Hepatocyte (in vitro differentiated cells): ENCODE measurements at regions not wholly inside any gene's neighbourhood (a gene's known extent, or its start where the extent isn't known, plus 50 kb on each side); places are given as distances from the start of the nearest gene placed in this dataset.
A peak's percentile ranks its signal among the peaks of the same experiment; 100 is the strongest.

Source experiments
- DNase-seq: peaks from one replicate; pipeline ENCODE4 v3.0.0-alpha.2; 2016; ENCODE audit warnings: low spot score
- H2AFZ ChIP-seq: fragments of 200-600 bp; sonication (generic); 2 replicates; pipeline ENCODE4 v1.6.0; 2016; ENCODE audit warnings: antibody characterized with exemption, mild to moderate bottlenecking
- H3K27ac ChIP-seq: fragments of 200-600 bp; sonication (generic); 2 replicates; pipeline ENCODE4 v1.5.1; 2016; ENCODE audit warnings: mild to moderate bottlenecking
- H3K27me3 ChIP-seq: fragments of 200-600 bp; sonication (generic); 2 replicates; pipeline ENCODE4 v1.6.1; 2016
- H3K36me3 ChIP-seq: fragments of 200-600 bp; sonication (generic); replicated peaks from 2 replicates; pipeline ENCODE4 v1.5.1; 2016; ENCODE audit warnings: low read depth; ENCODE audit not compliant: insufficient read depth
- H3K4me1 ChIP-seq: fragments of 200-600 bp; sonication (generic); 2 replicates; pipeline ENCODE4 v1.5.1; 2016; ENCODE audit warnings: mild to moderate bottlenecking, moderate library complexity; ENCODE audit not compliant: insufficient read depth
- H3K4me2 ChIP-seq: fragments of 200-600 bp; sonication (generic); 2 replicates; pipeline ENCODE4 v1.6.0; 2016
- H3K4me3 ChIP-seq: fragments of 200-600 bp; sonication (generic); 2 replicates; pipeline ENCODE4 v1.5.1; 2016; ENCODE audit warnings: mild to moderate bottlenecking
- H3K79me2 ChIP-seq: fragments of 200-600 bp; sonication (generic); 2 replicates; pipeline ENCODE4 v1.6.0; 2017; ENCODE audit warnings: mild to moderate bottlenecking
- H3K9me2 ChIP-seq: fragments of 200-600 bp; sonication (generic); replicated peaks from 2 replicates; pipeline ENCODE4 v1.6.0; 2017; ENCODE audit warnings: mild to moderate bottlenecking; ENCODE audit not compliant: insufficient read depth
- H3K9me3 ChIP-seq: fragments of 200-600 bp; sonication (generic); 2 replicates; pipeline ENCODE4 v1.5.1; 2016; ENCODE audit warnings: low read depth, mild to moderate bottlenecking
- H4K20me1 ChIP-seq: fragments of 200-600 bp; sonication (generic); 2 replicates; pipeline ENCODE4 v1.6.0; 2016; ENCODE audit warnings: mild to moderate bottlenecking; ENCODE audit not compliant: insufficient read depth, poor library complexity, severe bottlenecking
- CTCF ChIP-seq: fragments of 200-600 bp; sonication (generic); IDR thresholded peaks from 2 replicates; pipeline ENCODE4 v1.5.1; 2016; ENCODE audit warnings: antibody characterized with exemption, mild to moderate bottlenecking; ENCODE audit not compliant: poor library complexity
- EZH2 ChIP-seq: fragments of 200-600 bp; sonication (generic); IDR thresholded peaks from 2 replicates; pipeline ENCODE4 v1.6.1; 2016; ENCODE audit warnings: antibody characterized with exemption, mild to moderate bottlenecking, borderline replicate concordance
- EZH2phosphoT487 ChIP-seq: fragments of 200-600 bp; sonication (generic); IDR thresholded peaks from one replicate; pipeline ENCODE4 v1.6.1; 2018; ENCODE audit warnings: antibody characterized with exemption, mild to moderate bottlenecking, low read depth, moderate library complexity; ENCODE audit not compliant: unreplicated experiment, severe bottlenecking
- WGBS: methylation state at CpG from one replicate; pipeline ENCODE4 v1.1.6; 2016; ENCODE audit warnings: low lambda C conversion rate; ENCODE audit errors: missing lambda C conversion rate; 5-methylcytosine and 5-hydroxymethylcytosine counted together

GRCh38 chr2:150045601-150046000 is 441.9 kb downstream of the RND3 start:
- Histone ChIP-seq H4K20me1 (no peaks in the 10 kb centered on the region), H3K27me3 (no peaks in the 10 kb centered on the region), H3K36me3 (no peaks in the 10 kb centered on the region), H3K4me1 (peaks cover 11% of the 10 kb centered on the region), H3K4me2 (no peak overlapping the region), H3K79me2 (no peaks in the 10 kb centered on the region), H3K4me3 (no peak overlapping the region), H3K9me2 (no peaks in the 10 kb centered on the region), H2AFZ (no peak overlapping the region), H3K27ac (no peak overlapping the region), H3K9me3 (no peaks in the 10 kb centered on the region)
- WGBS = 81% methylated on average over 4 of the region's 4 CpGs
- TF ChIP-seq EZH2phosphoT487 (no peak), CTCF (no peak), EZH2 (no peak)
- no peak for DNase-seq

DNA sequence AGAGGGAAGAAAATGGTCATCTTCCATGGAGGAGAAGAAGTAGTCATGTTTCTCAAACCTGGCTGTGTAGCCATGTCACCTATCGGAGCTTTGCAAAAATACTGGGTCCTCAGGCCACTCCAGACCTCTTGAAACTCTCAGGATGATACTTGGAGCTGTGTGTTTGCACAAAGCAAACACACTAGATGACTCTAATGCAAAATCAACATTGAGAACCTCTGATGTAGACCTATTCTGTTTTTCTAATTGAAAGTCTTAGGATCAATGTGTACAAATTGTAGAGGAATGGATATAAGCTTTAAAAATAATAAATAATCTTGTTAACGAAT is 444.3 kb downstream of the RND3 start:
- no peaks in the 10 kb centered on the region for H3K27me3 ChIP-seq
- no peaks in the 10 kb centered on the region for H3K9me2 ChIP-seq
- no peak overlapping the region for H3K4me3 ChIP-seq
- H2AFZ ChIP-seq = no peak overlapping the region
- H3K27ac ChIP-seq = peak overlapping the region; percentile 29
- peak; percentile 8 for DNase-seq
- 61% methylated on average over 2 of the region's 2 CpGs for WGBS
- H3K9me3 ChIP-seq = no peaks in the 10 kb centered on the region
- peak overlapping the region; percentile 14 for H3K4me2 ChIP-seq
- H3K4me1 ChIP-seq = peaks cover 11% of the 10 kb centered on the region
- TF ChIP-seq CTCF (no peak), EZH2phosphoT487 (no peak), EZH2 (no peak)
- no peaks in the 10 kb centered on the region for H3K79me2 ChIP-seq
- H3K36me3 ChIP-seq = no peaks in the 10 kb centered on the region
- no peaks in the 10 kb centered on the region for H4K20me1 ChIP-seq

GRCh38 chr2:150042500-150043171 is 444.8 kb downstream of the RND3 start:
- no peaks in the 10 kb centered on the region for H3K27me3 ChIP-seq
- H3K4me1 ChIP-seq = peaks cover 11% of the 10 kb centered on the region
- peak overlapping the region; percentile 14 for H3K4me2 ChIP-seq
- no peak for DNase-seq
- no peaks in the 10 kb centered on the region for H3K36me3 ChIP-seq
- H2AFZ ChIP-seq = no peak overlapping the region
- no peaks in the 10 kb centered on the region for H4K20me1 ChIP-seq
- H3K79me2 ChIP-seq = no peaks in the 10 kb centered on the region
- H3K9me3 ChIP-seq = no peaks in the 10 kb centered on the region
- no peak overlapping the region for H3K4me3 ChIP-seq
- 79% methylated on average over 5 of the region's 5 CpGs for WGBS
- TF ChIP-seq EZH2phosphoT487 = no peak
- no peak for TF ChIP-seq CTCF
- no peak for TF ChIP-seq EZH2
- H3K27ac ChIP-seq = peak overlapping the region; percentile 29
- no peaks in the 10 kb centered on the region for H3K9me2 ChIP-seq
